ENCODE measurements at regions not wholly inside any gene's neighbourhood (a gene's known extent, or its start where the extent isn't known, plus 50 kb on each side); places are given as distances from the start of the nearest gene placed in this dataset.
A peak's percentile ranks its signal among the peaks of the same experiment; 100 is the strongest.
"Not testable (repeated sequence)": the region's sequence is repeated elsewhere in the genome, so short reads cannot be mapped to it uniquely, and the experiment has no call there.

DNA sequence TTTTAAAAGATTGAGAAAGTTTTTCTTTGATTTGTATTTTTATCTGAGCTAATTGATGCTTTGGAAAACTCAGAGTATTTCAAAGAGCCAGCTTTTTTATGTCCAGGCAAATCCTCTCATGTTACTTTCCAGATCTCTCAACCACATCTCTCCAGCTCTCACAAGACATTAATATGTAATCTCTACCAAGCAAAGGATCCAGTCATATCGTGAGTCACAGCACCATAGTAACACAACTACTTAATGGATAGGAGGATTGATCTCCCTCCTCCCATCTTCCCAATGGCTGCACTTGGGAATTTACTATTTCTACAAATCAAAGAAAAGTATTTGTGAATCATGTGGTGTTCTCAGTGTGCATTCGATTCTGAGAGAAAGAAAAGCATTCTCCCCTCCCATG lies 63.3 kb downstream of the POU4F1 start:
- no peaks in the 10 kb centered on the region for H3K9me3 ChIP-seq
- H3K27me3 ChIP-seq: no peaks in the 10 kb centered on the region
- no peaks in the 10 kb centered on the region for H3K36me3 ChIP-seq
- no peak for TF ChIP-seq Cebpa-rat (IDR thresholded peaks at IDR 0.05)
- H3K9ac ChIP-seq: no peak overlapping the region
- no peak overlapping the region for H3K4me3 ChIP-seq
- H3K4me2 ChIP-seq: no peak overlapping the region
- H4K20me1 ChIP-seq: no peaks in the 10 kb centered on the region
- no peaks in the 10 kb centered on the region for H3K4me1 ChIP-seq
- no peak overlapping the region for H3K27ac ChIP-seq

DNA sequence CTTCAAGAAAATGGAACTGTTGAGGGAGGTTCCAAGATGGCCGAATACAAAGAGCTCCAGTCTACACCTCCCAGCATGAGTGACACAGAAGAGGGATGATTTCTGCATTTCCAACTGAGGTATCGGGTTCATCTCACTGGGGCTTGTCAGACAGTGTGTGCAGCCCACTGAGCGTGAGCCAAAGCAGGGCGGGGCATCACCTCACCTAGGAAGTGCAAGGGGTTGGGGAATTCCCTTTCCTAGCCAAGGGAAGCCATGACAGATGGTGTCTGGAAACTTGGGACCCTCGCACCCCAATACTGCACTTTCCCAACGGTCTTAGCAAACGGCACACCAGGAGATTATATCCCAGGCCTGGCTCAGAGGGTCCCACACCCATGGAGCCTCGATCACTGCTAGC lies 77.3 kb downstream of the POU4F1 start:
- not testable (repeated sequence) for H3K9ac ChIP-seq

DNA sequence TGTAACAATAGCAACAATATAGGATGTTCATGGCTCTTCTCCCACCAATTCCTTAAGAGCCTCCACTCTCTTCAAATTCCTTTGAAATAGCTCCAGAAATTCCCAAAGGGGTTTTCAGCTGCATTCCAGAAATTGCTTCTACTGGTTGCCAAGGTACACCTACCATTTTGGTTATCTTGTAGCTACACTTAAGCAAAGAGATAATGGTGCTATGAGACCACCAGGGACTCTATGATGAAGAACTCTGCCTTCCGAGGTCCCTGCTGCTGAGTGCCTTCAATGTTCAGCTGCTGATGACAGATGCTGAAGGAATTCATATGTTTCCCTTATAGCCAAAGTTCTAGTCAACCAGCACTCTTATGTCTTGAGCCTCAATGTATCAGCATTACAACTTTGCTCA lies 78.4 kb downstream of the POU4F1 start:
- H3K9me3 ChIP-seq: no peaks in the 10 kb centered on the region
- H3K9ac ChIP-seq: no peak overlapping the region
- no peaks in the 10 kb centered on the region for H4K20me1 ChIP-seq
- H3K27me3 ChIP-seq: no peaks in the 10 kb centered on the region
- H3K36me3 ChIP-seq: no peaks in the 10 kb centered on the region
- H3K27ac ChIP-seq: no peak overlapping the region
- no peak overlapping the region for H3K4me2 ChIP-seq
- H3K4me1 ChIP-seq: no peaks in the 10 kb centered on the region
- no peak overlapping the region for H3K4me3 ChIP-seq
- no peak for TF ChIP-seq Cebpa-rat (IDR thresholded peaks at IDR 0.05)

More for the DNA sequence above, 77.3 kb downstream of the POU4F1 start:
- not testable (repeated sequence) for H3K36me3 ChIP-seq, H3K9me3 ChIP-seq, H3K4me2 ChIP-seq, H4K20me1 ChIP-seq, H3K4me1 ChIP-seq, H3K27me3 ChIP-seq, H3K4me3 ChIP-seq, H3K27ac ChIP-seq

DNA sequence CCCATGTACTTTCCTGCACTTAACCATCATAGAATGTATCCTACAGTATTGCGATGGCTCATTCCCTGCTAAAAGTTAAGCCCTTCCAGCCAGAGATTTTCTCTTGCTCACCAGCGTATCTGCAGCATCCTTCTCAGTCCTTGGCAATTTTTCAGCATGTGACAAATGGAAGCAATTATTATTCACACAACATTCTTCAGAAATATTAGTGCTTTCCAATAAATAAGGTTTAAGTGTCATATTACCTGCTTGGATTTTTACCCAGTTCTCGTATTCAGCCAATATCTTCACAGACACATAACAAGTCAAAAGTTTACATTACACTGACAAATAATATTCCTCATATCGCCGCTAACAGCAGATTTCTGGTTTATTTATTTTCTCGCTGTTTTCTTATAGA lies 82.3 kb downstream of the POU4F1 start:
- Histone ChIP-seq H3K36me3 (no peaks in the 10 kb centered on the region), H4K20me1 (no peaks in the 10 kb centered on the region), H3K27ac (no peak overlapping the region), H3K27me3 (no peaks in the 10 kb centered on the region), H3K9ac (no peak overlapping the region), H3K4me1 (no peaks in the 10 kb centered on the region), H3K4me2 (no peak overlapping the region), H3K4me3 (no peak overlapping the region), H3K9me3 (no peaks in the 10 kb centered on the region)
- no peak for TF ChIP-seq Cebpa-rat (IDR thresholded peaks at IDR 0.05)

DNA sequence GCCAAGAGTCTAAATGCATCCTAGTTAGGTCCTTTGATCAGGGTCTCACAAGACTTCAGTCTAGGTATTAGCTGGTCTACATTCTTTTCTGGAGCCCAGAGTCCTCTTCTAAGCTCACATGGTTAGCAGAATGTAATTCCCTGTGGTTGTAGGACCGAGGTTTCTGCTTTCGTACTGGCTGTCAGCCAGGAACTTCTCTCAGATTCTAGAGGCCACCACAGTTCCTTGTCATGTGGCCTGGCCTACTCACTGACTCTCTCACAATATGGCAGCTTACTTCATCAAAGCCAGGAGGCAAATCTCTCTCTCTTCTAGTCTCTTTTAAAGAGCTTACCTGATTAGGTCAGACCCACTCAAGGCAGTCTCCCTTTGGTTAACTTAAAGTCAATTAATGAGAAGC lies 82.9 kb downstream of the POU4F1 start:
- Histone ChIP-seq H4K20me1 (no peaks in the 10 kb centered on the region), H3K27ac (no peak overlapping the region), H3K4me2 (no peak overlapping the region), H3K36me3 (no peaks in the 10 kb centered on the region), H3K9me3 (no peaks in the 10 kb centered on the region), H3K27me3 (no peaks in the 10 kb centered on the region), H3K4me1 (no peaks in the 10 kb centered on the region), H3K9ac (no peak overlapping the region), H3K4me3 (no peak overlapping the region)
- TF ChIP-seq Cebpa-rat (IDR thresholded peaks at IDR 0.05): no peak

DNA sequence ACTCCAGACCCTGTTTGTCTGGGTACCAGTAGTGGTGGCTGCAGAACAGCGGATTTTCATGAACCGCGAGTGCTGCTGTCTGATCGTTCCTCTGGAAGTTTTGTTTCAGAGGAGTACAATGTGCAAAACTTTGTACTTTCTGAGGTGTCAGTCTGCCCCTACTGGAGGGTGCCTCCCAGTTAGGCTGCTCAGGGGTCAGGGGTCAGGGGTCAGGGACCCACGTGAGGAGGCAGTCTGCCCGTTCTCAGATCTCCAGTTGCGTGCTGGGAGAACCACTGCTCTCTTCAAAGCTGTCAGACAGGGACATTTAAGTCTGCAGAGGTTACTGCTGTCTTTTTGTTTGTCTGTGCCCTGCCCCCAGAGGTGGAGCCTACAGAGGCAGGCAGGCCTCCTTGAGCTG lies 84.9 kb downstream of the POU4F1 start:
- H3K4me3 ChIP-seq, H3K36me3 ChIP-seq, H3K4me2 ChIP-seq, H3K9ac ChIP-seq, H3K27me3 ChIP-seq, H4K20me1 ChIP-seq, H3K27ac ChIP-seq, H3K4me1 ChIP-seq, H3K9me3 ChIP-seq: not testable (repeated sequence)

DNA sequence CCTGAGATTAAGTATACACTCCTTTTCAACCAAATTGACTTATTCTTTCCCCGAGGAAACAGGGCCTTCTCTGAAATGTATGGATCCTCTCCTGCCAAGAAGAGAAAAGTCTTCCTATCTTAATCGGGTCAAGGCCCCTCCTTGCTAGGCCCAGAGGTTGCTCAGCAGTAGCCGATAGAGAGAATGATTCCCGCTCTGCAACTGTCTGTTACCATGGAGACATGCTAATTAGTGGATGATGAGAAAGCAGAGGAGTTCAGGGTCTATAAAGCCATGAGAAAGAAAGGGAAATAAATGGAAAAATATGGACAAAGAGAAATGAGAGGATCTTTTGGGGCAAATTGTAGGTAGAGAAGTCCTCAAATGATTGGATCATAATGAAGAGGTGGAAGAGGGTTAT lies 103.5 kb downstream of the POU4F1 start:
- H3K4me1 ChIP-seq: peaks cover 13% of the 10 kb centered on the region
- no peak overlapping the region for H3K27ac ChIP-seq
- H3K9me3 ChIP-seq: no peaks in the 10 kb centered on the region
- no peak overlapping the region for H3K4me2 ChIP-seq
- TF ChIP-seq Cebpa-rat (IDR thresholded peaks at IDR 0.05): no peak
- no peaks in the 10 kb centered on the region for H3K27me3 ChIP-seq
- H3K36me3 ChIP-seq: no peaks in the 10 kb centered on the region
- no peak overlapping the region for H3K4me3 ChIP-seq
- no peaks in the 10 kb centered on the region for H4K20me1 ChIP-seq
- no peak overlapping the region for H3K9ac ChIP-seq

DNA sequence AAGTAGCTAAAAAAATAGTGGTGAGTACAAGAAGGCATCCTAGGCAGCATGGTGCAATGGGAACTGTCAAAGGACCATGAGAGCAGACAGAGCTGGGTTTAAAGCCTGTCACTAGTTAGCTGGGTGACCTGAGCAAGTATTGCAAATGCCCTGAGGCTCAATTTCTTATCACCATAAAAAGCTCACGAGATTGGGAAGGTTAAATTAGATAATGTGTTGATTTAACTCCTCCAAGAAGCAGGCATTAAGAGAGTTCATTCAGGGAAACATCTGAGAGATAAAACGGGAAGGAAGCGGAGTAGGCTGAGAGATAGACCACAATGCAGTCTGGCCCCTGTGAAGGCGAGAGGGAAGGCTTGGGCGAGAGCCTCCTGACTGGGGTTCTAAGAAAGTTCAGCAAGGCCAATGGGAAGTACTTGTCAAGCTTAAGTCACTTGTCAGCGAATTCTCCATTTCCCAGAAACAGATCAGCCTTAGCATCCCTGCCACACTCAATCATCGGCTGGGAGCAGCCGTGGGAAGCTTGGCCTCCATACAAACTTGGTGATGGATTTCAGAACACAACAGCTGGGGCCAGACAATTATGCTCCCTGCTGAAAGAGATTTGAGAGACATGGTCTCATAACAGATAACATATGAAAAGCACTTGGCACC lies 105.5 kb downstream of the POU4F1 start:
- no peaks in the 10 kb centered on the region for H4K20me1 ChIP-seq
- TF ChIP-seq Cebpa-rat (IDR thresholded peaks at IDR 0.05): no peak
- no peaks in the 10 kb centered on the region for H3K27me3 ChIP-seq
- H3K4me1 ChIP-seq: peaks cover 13% of the 10 kb centered on the region
- no peak overlapping the region for H3K4me3 ChIP-seq
- H3K36me3 ChIP-seq: no peaks in the 10 kb centered on the region
- peak overlapping the region; percentile 48 for H3K4me2 ChIP-seq
- no peaks in the 10 kb centered on the region for H3K9me3 ChIP-seq
- H3K9ac ChIP-seq: no peak overlapping the region
- no peak overlapping the region for H3K27ac ChIP-seq

DNA sequence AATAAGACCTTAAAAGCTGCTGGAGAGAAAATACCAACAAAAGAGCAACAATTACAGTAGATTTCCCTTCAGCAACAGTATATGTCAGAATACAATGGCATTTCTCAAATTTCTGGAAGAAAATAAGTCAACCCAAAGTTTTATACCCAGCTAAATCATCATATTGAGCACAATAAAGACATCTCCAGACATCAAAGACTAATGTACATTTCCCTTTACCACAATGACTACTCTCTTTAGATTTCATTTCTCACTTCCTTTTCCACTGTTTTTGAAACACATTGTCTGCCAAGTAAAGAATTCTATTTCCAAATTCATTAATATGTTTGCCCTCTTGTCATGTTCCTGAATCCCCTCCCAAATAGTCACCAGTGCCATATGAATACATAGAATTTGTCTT lies 111.4 kb downstream of the POU4F1 start:
- no peaks in the 10 kb centered on the region for H3K36me3 ChIP-seq
- no peak overlapping the region for H3K4me3 ChIP-seq
- no peak overlapping the region for H3K9ac ChIP-seq
- H3K9me3 ChIP-seq: peaks cover 7% of the 10 kb centered on the region; the same call in 1 of the 2 replicates
- H3K27me3 ChIP-seq: no peaks in the 10 kb centered on the region
- no peak for TF ChIP-seq Cebpa-rat (IDR thresholded peaks at IDR 0.05)
- no peak overlapping the region for H3K4me2 ChIP-seq
- H3K27ac ChIP-seq: no peak overlapping the region
- H4K20me1 ChIP-seq: no peaks in the 10 kb centered on the region
- peaks cover 1% of the 10 kb centered on the region for H3K4me1 ChIP-seq

DNA sequence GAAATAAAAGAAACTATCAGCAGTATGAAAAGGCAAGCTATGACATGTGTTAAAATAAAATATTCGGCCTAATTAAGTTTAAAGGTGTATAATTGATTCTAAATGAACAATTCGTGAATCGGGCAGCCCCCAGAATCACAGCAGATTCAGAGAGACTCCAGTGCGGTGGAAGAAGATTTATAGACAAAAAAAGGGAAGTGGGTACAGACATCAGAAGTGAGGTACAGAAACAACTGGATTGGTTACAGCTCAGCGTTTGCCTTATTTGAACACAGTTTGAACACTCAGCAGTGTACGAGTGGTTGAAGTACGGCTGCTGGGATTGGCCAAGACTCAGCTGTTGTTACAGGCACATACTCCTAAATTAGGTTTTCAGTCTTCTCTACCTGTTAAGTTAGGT lies 113.1 kb downstream of the POU4F1 start:
- H3K4me2 ChIP-seq, H3K36me3 ChIP-seq, H3K9ac ChIP-seq, H3K9me3 ChIP-seq, H3K4me1 ChIP-seq, H3K27ac ChIP-seq, H3K27me3 ChIP-seq, H4K20me1 ChIP-seq, H3K4me3 ChIP-seq: not testable (repeated sequence)

DNA sequence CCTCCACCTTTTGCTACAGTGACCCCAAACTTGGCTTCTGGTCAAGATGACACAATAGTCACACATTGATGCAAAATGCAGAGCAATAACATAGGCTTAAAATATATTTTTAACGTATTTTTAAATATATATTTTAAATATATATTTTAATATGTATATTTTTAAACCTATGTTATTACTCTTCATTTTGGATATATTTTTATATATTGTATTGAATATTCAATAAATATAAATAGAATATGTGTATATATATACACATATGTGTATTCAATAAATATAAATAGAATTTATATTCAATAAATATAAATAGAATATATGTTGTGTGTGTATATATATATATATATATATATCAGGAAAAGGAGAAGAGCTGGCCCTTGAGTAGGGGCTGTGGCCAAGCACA lies 115.6 kb downstream of the POU4F1 start:
- H3K4me2 ChIP-seq: no peak overlapping the region
- no peaks in the 10 kb centered on the region for H4K20me1 ChIP-seq
- no peaks in the 10 kb centered on the region for H3K36me3 ChIP-seq
- no peaks in the 10 kb centered on the region for H3K27me3 ChIP-seq
- H3K9me3 ChIP-seq: peaks cover 7% of the 10 kb centered on the region; the same call in 1 of the 2 replicates
- no peak for TF ChIP-seq Cebpa-rat (IDR thresholded peaks at IDR 0.05)
- no peaks in the 10 kb centered on the region for H3K4me1 ChIP-seq
- H3K27ac ChIP-seq: no peak overlapping the region
- no peak overlapping the region for H3K4me3 ChIP-seq
- H3K9ac ChIP-seq: no peak overlapping the region

Data from BLaER1 (cell line).